GM18909 (cell line): ENCODE measurements at regions not wholly inside any gene's neighbourhood (a gene's known extent, or its start where the extent isn't known, plus 50 kb on each side); places are given as distances from the start of the nearest gene placed in this dataset.
"Not testable (repeated sequence)": the region's sequence is repeated elsewhere in the genome, so short reads cannot be mapped to it uniquely, and the experiment has no call there.

Source experiments
- ATAC-seq: cut with Tn5 transposase; IDR thresholded peaks from one replicate; pipeline ENCODE4 v1.9.1; 2021; ENCODE audit warnings: mild to moderate bottlenecking; ENCODE audit not compliant: unreplicated experiment, poor library complexity

DNA sequence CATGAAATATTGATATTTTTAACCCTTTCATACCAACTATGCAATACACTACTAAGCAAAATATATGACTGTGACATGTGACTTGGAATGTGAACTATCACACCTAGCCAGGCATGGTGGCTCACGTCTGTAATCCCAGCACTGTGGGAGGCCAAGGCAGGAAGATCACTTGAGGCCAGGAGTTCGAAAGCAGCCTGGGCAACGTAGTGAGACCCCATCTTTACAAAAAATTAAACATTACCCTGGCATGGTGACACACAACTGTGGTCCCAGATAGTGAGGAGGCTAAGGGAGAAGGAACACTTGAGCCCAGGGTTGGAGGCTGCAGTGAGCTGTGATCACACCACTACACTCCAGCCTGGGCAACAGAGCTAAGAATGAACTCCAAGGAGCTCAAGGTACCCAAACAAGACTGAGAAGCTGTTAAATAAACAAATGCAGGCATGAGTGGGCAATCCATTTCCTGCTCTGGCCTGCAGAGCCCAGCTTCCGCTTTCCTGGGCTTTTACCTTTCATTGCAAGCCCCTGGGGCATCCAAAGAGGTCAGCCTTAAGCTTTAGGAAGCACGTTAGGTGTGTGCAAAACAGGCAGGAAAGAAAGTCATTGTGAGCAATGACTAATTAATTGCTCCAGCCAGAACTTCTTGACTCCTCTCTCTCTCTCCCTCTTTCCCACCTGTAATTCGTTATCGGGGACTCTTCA, 162.1 kb upstream of the FOXK1 start:
- ATAC-seq: no peak

DNA sequence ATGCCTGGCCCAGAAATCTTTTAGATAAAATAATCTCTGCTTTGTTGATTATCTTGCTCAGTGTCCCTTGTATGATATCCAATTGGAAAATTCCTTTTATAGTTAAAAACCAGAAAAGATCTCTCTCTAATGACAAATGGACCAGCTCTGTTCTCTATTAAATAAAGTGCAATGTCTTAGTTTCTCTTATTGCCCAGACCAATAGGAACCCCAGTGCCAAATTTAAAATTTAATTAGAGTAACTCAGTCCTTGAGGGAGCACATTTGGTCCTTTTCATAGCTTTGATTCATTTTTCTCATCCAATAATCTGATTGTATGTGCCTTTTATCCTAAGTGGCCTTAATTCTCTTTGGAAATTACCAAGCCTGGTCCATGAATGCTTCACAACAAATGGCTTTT, 158.9 kb upstream of the FOXK1 start:
- no peak for ATAC-seq

DNA sequence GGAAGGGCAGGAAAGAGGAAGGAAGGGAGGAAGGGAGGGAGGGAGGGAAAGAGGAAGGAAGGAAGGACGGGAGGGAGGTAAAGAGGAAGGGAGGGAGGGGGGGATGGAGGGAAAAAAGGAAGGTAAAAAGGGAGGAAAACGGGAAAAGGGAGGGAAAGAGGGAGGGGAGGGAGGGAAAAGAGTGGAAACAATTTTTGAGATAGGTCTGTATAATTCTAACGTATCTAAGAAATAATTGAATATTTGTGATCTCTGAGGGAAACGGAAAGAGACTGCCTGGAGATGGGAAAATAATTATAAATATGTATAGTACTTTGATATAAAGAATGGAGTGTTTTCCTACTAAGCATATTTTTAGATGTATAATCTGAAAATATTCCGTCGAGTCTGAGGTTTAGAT, 158.2 kb upstream of the FOXK1 start:
- no peak for ATAC-seq

DNA sequence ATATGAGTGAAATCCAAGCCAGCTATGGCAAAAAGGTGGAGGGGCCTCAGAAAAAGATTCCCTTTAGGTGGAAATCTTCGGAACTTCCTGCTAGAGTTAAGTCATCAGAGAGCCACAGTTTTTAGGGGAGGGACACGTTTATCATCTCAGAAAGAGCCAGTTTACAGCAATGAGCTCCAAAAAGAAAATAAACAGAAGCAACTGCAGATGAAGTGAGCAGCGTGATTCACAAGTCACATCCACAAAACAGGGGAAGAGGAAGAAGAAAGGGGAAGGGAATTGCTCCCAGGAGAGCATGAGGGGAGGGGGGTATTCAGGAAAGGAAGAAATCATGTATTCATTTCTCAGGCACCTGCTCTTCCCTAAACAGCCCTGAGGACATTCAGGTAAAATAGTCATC, 156.2 kb upstream of the FOXK1 start:
- ATAC-seq: no peak

DNA sequence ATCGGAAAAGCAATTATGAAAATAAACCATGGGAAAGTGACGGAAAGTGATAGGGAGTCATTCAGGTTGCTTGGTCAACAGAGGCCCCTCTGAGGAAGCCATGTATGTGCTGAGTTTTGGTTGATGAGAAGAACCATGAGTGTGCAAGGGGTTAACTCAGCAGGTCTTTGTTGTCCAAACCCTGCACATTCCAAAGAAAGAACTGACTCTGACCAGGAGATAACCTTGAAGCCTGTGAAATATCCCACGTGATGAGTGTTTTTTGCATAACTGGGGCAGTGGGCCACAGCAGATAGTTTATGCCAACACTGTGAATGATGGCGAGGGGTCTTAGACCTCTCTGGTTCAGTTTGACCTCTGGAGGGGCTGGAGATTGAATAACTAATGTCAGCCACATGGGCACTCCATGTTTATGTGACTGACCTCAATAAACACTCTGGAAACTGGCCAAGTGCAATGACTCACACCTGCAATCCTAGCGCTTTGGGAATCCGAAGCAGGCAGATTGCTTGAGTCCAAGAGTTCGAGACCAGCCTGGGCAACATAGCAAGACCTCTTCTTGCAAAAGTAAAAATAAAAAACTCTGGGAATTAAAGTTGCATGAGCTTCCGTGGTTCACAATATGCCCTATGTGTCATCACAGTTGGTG, 154.0 kb upstream of the FOXK1 start:
- ATAC-seq: no peak

DNA sequence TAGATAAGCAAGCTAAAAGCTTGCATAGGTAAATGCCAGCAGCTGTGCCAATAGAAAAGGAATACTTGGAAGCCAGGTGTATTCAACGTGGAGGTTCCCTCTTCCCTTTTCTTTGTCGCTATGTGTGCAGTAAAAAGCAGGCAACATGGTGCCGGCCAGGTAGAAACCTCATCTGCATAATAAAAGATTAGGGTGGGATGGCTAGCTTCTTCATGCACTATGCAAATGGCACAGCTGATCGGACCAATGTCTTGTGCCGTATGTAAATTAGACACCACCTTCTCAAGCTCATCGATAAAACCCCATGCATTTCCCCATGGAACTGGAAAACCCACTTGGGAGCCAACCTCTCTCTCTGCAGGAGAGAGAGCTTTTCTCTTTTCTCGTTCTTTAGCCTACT, 150.9 kb upstream of the FOXK1 start:
- ATAC-seq: no peak

DNA sequence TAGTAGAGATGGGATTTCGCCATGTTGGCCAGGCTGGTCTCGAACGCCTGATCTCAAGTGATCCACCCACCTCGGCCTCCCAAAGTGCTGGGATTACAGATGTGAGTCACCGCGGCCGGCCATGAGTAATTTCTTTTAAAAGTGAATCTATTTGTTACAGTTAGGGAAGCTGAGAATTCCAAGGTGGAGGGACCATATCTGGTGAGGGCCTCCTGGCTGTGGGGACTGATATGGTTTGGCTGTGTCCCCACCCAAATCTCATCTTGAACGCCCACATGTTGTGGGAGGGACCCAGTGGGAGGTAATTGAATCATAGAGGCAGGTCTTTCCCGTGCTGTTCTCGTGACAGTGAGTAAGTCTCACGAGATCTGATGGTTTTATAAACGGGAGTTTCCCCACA, 148.8 kb upstream of the FOXK1 start:
- ATAC-seq: not testable (repeated sequence)

DNA sequence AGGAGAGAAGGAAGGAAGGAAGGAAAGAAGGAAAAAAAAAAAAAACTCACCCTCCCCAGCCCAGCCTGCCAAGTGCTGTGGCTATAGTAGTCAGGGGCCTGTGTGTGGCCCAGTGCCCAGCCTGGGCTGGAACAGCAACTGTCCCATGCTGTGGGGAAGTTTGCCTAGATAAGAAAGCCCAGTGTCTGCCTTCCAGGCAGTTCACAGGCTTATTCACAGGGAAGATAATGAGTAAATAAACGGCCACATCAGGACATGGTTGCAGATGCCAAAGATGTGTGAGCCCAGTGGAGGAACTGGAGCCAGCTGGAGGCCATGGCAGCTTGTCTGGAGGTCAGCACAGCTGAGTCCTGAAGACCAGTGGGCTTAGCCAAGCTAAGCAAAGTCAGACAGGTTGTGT, 132.4 kb upstream of the FOXK1 start:
- ATAC-seq: no peak

DNA sequence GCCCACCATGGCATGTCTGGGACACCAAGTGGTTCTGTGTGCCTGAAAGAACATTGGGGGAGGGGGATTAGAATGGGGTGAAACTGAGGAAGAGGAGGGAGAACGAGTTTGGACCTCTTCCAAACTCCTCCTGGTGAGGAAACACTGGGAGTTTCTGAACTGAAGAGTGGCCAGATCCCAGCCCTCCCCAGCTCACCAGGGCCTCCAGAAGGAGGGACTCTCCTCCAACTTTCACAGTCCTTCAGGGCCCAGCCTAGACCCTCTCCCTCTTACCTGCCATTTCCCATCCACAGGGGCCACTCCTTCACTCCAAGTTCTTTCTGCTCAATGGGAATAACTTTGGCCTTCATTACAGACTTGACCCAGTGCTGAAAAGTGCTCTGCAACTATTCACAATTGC, 132.0 kb upstream of the FOXK1 start:
- ATAC-seq: no peak

DNA sequence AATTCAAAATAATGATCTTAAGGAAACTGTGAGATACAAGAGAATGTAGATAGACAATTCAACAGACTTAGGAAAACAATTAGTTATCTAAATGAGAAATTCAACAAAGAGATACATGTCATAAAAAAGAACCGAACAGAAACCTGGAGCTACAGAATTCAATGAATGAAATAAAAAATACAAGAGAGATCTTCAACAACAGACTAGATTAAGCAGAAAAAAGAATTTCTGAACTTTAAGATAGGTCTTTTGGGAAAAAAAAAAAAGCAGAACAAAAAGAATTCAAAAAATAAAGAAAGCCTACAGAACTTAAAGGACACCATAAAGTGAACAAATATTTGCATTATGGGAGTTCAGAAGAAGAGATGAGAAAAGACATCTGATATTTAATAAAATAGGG, 129.1 kb upstream of the FOXK1 start:
- no peak for ATAC-seq

DNA sequence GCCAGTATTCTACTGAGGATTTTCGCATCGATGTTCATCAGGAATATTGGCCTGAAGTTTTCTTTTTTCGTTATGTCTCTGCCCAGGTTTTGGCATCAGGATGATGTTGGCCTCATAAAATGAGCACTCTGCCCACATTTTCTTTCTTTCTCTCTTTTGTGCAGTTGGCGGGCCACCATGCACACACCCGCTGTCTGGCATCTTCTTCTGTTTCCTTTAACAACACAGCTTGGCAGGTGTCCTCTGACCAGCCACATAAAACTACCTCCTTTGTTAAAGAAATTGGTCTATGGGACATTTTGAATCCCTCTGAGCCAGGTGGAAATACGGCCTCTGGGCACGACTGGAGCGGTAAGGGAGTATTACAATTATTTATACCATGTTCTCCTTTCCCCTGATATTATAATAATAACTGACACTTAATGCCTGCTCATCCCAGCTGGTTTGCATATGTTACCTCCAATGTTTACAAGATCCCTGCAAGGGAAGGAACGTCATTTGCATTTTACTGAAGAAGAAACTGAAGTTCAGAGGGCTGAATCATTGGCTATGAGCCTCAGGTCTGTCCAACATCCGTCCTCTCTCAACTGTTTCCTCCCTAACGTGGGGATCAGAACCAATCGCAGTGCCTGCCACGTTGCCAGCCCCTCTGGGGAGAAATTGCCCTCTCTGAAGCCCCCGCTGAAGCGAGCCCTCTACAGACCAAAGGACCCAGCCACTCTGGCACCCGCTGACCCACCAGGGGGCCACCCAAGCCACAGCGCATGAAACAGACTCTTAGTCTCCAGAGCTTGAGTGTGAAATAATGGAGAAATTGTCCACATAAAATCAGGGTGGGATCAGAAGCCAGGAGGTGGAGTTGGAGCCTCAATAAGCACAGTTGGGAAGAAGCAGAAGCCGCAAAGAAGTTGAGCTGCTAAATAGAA, 125.0 kb upstream of the FOXK1 start:
- ATAC-seq: no peak

DNA sequence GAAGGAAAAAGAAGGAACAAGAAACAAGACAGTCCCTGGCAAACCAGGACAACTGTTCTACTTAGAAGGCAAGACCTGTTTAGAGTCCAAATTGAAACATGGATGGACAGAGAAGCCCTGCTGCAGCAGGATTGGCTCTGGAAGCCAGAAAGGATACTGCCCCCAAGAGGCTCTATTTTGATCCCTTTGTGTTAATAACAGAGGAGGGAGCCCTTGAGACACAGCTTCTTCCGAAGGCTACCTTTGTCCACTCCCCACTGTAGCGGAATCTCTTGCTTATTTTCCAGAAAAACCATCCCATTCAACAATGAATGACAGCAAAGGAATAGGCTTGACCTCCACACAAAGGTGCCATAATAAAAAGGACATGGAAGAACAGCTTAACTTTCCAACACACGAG, 120.3 kb upstream of the FOXK1 start:
- ATAC-seq: no peak

DNA sequence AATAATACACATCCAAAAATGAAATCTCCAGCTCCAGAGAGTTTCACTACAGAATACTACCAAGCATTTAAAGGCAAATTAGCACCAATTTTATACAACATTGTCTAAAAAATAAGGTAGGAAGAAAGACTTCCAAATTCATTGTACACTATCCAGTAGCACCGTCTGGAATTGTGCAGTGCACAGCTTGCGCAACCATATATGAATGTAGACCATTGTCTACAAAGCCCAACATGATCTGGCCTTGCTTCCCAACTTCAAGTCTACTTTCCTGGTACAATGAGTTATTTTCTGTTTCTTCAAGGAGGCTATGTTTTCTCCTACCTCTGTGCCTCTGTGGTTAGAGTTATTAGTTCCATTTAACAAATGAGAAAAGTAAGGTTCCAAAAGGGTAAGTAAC, 115.4 kb upstream of the FOXK1 start:
- ATAC-seq: no peak

DNA sequence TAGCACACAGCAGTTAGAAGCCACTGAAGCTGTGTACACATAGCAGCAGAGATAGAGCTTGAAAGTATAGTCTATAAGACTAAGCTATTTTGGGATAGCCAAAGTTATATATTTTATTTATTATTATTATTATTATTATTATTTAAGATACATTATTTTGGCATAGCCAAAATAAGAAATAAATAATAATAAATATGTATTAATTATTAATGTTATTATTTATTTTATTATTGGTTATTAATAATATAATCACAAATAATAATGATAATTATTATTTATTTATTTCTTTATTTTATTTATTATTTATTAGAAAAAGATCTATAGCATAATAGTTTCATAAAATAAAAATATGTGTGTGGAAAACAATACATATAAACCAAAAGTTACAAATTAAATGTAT, 107.2 kb upstream of the FOXK1 start:
- no peak for ATAC-seq

DNA sequence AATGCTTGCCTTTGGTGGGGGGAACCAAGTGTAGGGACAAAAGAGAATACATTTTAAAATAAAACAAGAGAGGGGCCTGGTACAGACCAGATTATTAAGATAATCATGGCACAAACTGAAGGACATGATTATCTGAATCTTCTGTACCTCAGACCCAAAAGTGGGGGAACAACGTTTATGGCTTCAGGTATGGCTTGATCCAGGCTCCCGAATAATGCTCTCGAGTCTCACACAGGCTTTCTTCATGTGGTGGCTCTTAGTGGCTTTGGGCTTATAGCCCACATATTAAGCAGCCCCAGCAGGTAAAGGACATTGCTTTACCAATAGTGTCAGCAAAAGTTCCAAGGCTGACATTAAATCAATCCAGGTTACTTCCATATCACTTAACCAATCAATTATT, 106.8 kb upstream of the FOXK1 start:
- no peak for ATAC-seq

DNA sequence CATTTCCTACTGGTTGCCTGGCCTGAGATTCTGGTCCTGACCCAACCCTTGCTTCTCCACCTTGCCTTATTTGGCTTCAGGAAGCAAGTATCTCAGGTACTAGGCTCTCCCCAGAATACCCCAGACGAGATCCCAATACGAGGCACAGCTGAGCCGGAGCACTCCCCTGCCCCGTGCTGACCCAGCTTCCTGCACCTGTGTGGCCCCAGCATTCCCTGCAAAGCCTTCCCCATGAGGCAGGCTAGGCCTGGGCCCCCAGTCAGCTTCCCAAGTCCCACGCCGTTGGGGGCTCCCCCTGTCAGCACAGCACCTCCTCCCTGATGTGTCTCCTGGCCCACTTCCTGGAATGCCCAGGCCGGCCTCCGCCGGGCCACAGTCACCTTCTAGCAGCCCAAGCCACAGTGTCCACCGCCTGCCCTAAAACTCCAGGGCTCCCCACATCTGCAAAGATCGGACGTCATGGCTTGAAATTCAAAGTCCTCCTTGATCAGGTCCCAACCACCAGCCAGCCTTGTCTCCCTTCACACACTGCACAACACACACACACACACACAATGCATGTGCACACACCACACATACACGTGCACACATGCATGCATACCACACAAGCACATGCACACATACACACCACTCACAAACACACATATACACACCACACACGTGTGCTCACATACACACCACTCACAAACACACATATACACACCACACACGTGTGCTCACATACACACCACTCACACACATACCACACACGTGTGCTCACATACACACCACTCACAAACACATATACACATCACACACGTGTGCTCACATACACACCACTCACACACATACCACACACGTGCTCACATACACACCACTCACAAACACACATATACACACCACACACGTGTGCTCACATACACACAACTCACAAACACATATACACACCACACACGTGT, 78.9 kb upstream of the FOXK1 start:
- ATAC-seq: no peak

DNA sequence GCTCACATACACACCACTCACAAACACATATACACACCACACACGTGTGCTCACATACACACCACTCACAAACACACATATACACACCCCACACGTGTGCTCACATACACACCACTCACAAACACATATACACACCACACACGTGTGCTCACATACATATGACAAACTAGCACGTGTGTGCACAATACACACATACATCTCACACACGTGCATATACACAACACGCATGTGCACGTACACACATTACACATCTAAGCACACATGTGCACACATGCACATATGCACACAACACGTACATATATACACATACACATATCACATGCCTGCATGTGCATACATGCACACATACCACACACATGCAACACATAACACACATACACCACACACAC, 78.3 kb upstream of the FOXK1 start:
- ATAC-seq: no peak

DNA sequence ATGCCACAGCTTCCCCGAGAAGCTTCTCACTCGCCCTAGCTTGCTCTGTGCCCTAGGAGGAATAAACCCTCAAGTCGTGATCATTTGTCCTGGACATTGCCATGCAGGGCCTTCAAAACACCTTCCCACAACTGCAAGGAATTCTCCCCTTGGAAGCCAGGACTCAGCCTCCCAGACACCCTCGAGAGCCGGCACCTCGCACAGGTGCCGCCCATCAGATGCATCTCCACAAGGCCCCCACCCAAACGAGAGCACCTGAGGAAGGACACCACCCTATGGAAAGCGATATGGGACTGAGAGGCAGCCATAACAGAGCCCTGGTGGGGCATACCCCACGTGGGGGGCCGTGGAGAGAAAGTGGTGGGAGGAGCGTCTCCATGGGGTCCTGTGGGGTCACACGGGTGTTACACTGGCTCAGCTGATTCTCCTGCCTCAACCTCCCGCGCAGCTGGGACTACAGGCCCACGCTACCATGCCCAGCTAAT, 77.6 kb upstream of the FOXK1 start:
- no peak for ATAC-seq

DNA sequence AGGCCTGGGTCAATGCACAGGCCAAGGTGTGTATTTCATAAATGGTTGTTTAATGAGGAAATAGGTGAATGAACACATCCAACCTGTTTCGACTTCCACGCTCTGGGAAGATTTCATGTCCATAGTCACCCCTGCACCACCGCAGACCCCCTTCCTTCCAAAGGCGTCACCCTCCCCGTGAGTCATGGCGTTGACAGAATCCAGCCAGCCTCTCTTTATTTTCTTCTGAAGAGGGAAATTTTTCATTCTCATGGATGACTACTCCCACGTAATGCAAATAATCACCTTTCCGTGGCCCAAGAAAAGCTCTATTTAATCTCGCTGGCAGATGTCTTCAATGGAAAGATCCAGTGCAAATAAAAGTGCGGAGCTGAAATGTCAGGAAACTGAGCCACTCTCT, 75.3 kb upstream of the FOXK1 start:
- no peak for ATAC-seq

DNA sequence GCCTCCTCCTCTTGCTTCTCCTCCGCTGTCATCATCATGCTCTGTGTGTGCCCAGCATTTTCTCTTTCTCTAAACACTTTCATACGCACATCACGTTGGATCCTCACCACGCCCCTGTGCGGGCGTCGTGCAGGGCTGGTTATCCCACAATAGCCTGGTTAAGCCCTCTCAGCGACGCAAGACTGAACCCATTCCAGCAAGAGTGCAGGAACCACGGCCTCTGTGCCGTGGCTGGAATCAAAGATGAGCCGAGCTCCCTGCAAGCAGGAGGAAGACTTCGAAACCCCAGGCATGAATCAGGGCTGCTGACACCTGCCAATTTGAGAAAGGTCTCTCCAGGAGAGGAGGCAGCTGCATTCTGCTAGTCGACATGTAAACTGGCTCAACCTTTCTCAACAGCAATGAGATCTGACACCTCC, 74.8 kb upstream of the FOXK1 start:
- ATAC-seq: no peak
